ENCODE measurements at regions not wholly inside any gene's neighbourhood (a gene's known extent, or its start where the extent isn't known, plus 50 kb on each side); places are given as distances from the start of the nearest gene placed in this dataset.

- no peak for DNase-seq
- no peak overlapping the region for H3K9ac ChIP-seq (ENCODE audit: low read length)
- H3K9me3 ChIP-seq (replicated peaks; ENCODE audit: insufficient read depth, low read length) = no peaks in the 10 kb centered on the region
- no peaks in the 10 kb centered on the region for H3F3A ChIP-seq (ENCODE audit: insufficient read depth, low read length)
- H3K27me3 ChIP-seq (replicated peaks; ENCODE audit: insufficient read depth, low read length) = no peaks in the 10 kb centered on the region
- H3K4me1 ChIP-seq (ENCODE audit: low read length) = peaks cover 11% of the 10 kb centered on the region
- H2AFZ ChIP-seq (ENCODE audit: low read length) = no peak overlapping the region
- no peak overlapping the region for H3K27ac ChIP-seq (ENCODE audit: low read length)
- H3K9me2 ChIP-seq (replicated peaks; ENCODE audit: insufficient read depth, low read length) = no peaks in the 10 kb centered on the region
- no peaks in the 10 kb centered on the region for H4K20me1 ChIP-seq (ENCODE audit: insufficient read depth, low read length)
- H3K36me3 ChIP-seq (replicated peaks; ENCODE audit: insufficient read depth, low read length) = no peaks in the 10 kb centered on the region
- H3K4me3 ChIP-seq (ENCODE audit: low read length) = no peak overlapping the region
- no peak overlapping the region for H3K4me2 ChIP-seq (ENCODE audit: low read depth, low read length)
- TF ChIP-seq EZH2 (optimal IDR thresholded peaks at IDR 0.05; ENCODE audit: low read depth, low read length) = no peak
- no peak for TF ChIP-seq CTCF (IDR thresholded peaks at IDR 0.05; ENCODE audit: low read length)
- TF ChIP-seq EZH2phosphoT487 (IDR thresholded peaks at IDR 0.05; ENCODE audit: low read length) = no peak
- no peaks in the 10 kb centered on the region for H3K79me2 ChIP-seq (ENCODE audit: low read length)
Measured at GRCh38 chr7:121521711-121522400, 125.7 kb upstream of the FAM3C start.

- Histone ChIP-seq H3K4me2 (ENCODE audit: low read depth, low read length) (no peak overlapping the region), H3K9me3 (replicated peaks; ENCODE audit: insufficient read depth, low read length) (no peaks in the 10 kb centered on the region), H3K9ac (ENCODE audit: low read length) (no peak overlapping the region), H3K27ac (ENCODE audit: low read length) (no peak overlapping the region), H3K36me3 (replicated peaks; ENCODE audit: insufficient read depth, low read length) (no peaks in the 10 kb centered on the region), H3K9me2 (replicated peaks; ENCODE audit: insufficient read depth, low read length) (no peaks in the 10 kb centered on the region), H3K27me3 (replicated peaks; ENCODE audit: insufficient read depth, low read length) (no peaks in the 10 kb centered on the region), H3K4me1 (ENCODE audit: low read length) (peaks cover 11% of the 10 kb centered on the region), H3K4me3 (ENCODE audit: low read length) (no peak overlapping the region), H4K20me1 (ENCODE audit: insufficient read depth, low read length) (no peaks in the 10 kb centered on the region), H3F3A (ENCODE audit: insufficient read depth, low read length) (no peaks in the 10 kb centered on the region), H2AFZ (ENCODE audit: low read length) (no peak overlapping the region), H3K79me2 (ENCODE audit: low read length) (no peaks in the 10 kb centered on the region)
- DNase-seq = no peak
- TF ChIP-seq EZH2 (optimal IDR thresholded peaks at IDR 0.05; ENCODE audit: low read depth, low read length) (no peak), EZH2phosphoT487 (IDR thresholded peaks at IDR 0.05; ENCODE audit: low read length) (no peak), CTCF (IDR thresholded peaks at IDR 0.05; ENCODE audit: low read length) (no peak)
Measured at GRCh38 chr7:121520911-121521310, 124.8 kb upstream of the FAM3C start.

- Histone ChIP-seq H3K27ac (ENCODE audit: low read length) (no peak overlapping the region), H3K4me3 (ENCODE audit: low read length) (no peak overlapping the region), H3K79me2 (ENCODE audit: low read length) (no peaks in the 10 kb centered on the region), H3K36me3 (replicated peaks; ENCODE audit: insufficient read depth, low read length) (no peaks in the 10 kb centered on the region), H3F3A (ENCODE audit: insufficient read depth, low read length) (no peaks in the 10 kb centered on the region), H2AFZ (ENCODE audit: low read length) (no peak overlapping the region), H3K4me1 (ENCODE audit: low read length) (peaks cover 11% of the 10 kb centered on the region), H4K20me1 (ENCODE audit: insufficient read depth, low read length) (no peaks in the 10 kb centered on the region), H3K9ac (ENCODE audit: low read length) (no peak overlapping the region), H3K9me3 (replicated peaks; ENCODE audit: insufficient read depth, low read length) (no peaks in the 10 kb centered on the region), H3K9me2 (replicated peaks; ENCODE audit: insufficient read depth, low read length) (no peaks in the 10 kb centered on the region), H3K27me3 (replicated peaks; ENCODE audit: insufficient read depth, low read length) (no peaks in the 10 kb centered on the region), H3K4me2 (ENCODE audit: low read depth, low read length) (no peak overlapping the region)
- TF ChIP-seq EZH2 (optimal IDR thresholded peaks at IDR 0.05; ENCODE audit: low read depth, low read length) = no peak
- no peak for TF ChIP-seq EZH2phosphoT487 (IDR thresholded peaks at IDR 0.05; ENCODE audit: low read length)
- TF ChIP-seq CTCF (IDR thresholded peaks at IDR 0.05; ENCODE audit: low read length) = no peak
- no peak for DNase-seq
Measured at GRCh38 chr7:121519548-121520521, 123.7 kb upstream of the FAM3C start.

Measured in MM.1S (cell line).